ENCODE measurements at regions not wholly inside any gene's neighbourhood (a gene's known extent, or its start where the extent isn't known, plus 50 kb on each side); places are given as distances from the start of the nearest gene placed in this dataset.

GRCh38 chr4:123673971-123674370 is 277.4 kb downstream of the SPRY1 start:
- no peaks in the 10 kb centered on the region for H3K36me3 ChIP-seq (ENCODE audit: control insufficient read depth, insufficient read depth, low read length)
- no peak for TF ChIP-seq CTCF (conservative IDR thresholded peaks at IDR 0.05 in 1 of 2, IDR thresholded peaks at IDR 0.05 in 1 of 2; ENCODE audit: low read depth in 1 of 2, low read length in 2 of 2)
- no peak for TF ChIP-seq EZH2 (IDR thresholded peaks at IDR 0.05; ENCODE audit: low read length, missing control alignments)
- no peak overlapping the region for H3K4me2 ChIP-seq (ENCODE audit: extremely low read depth, insufficient read depth, low read length)
- H3K9ac ChIP-seq (ENCODE audit: insufficient read depth, low read length), result no peak overlapping the region
- no peaks in the 10 kb centered on the region for H3K27me3 ChIP-seq (ENCODE audit: control insufficient read depth, insufficient read depth, low read length)
- H3K4me3 ChIP-seq (replicated peaks in 1 of 4; ENCODE audit: control extremely low read depth in 1 of 4, insufficient read depth in 1 of 4, low read depth in 3 of 4, low read length in 4 of 4), result no peak overlapping the region
- H2AFZ ChIP-seq (ENCODE audit: low read length), result no peak overlapping the region
- peaks cover 6% of the 10 kb centered on the region for H3K4me1 ChIP-seq (ENCODE audit: control insufficient read depth, extremely low read depth, insufficient read depth, low read length)
- H3K27ac ChIP-seq (ENCODE audit: insufficient read depth, low read length), result no peak overlapping the region
- DNase-seq (ENCODE audit: low read depth in 2 of 2), result peak in 1 of 2 donors; percentile 91
- no peaks in the 10 kb centered on the region for H3K79me2 ChIP-seq (ENCODE audit: control insufficient read depth, insufficient read depth, low read length)
- no peaks in the 10 kb centered on the region for H3K9me3 ChIP-seq (ENCODE audit: control insufficient read depth, insufficient read depth, low read depth, low read length)
- H4K20me1 ChIP-seq (ENCODE audit: control insufficient read depth, extremely low read depth, insufficient read depth, low read length), result no peaks in the 10 kb centered on the region

- no peak overlapping the region for H3K9ac ChIP-seq (ENCODE audit: insufficient read depth, low read length)
- TF ChIP-seq EZH2 (IDR thresholded peaks at IDR 0.05; ENCODE audit: low read length, missing control alignments) (no peak), CTCF (conservative IDR thresholded peaks at IDR 0.05 in 1 of 2, IDR thresholded peaks at IDR 0.05 in 1 of 2; ENCODE audit: low read depth in 1 of 2, low read length in 2 of 2) (no peak)
- H3K27ac ChIP-seq (ENCODE audit: insufficient read depth, low read length), result no peak overlapping the region
- DNase-seq (ENCODE audit: low read depth in 2 of 2), result no peak
- H3K79me2 ChIP-seq (ENCODE audit: control insufficient read depth, insufficient read depth, low read length), result no peaks in the 10 kb centered on the region
- peaks cover 6% of the 10 kb centered on the region for H3K4me1 ChIP-seq (ENCODE audit: control insufficient read depth, extremely low read depth, insufficient read depth, low read length)
- H3K36me3 ChIP-seq (ENCODE audit: control insufficient read depth, insufficient read depth, low read length), result no peaks in the 10 kb centered on the region
- H3K27me3 ChIP-seq (ENCODE audit: control insufficient read depth, insufficient read depth, low read length), result no peaks in the 10 kb centered on the region
- no peaks in the 10 kb centered on the region for H4K20me1 ChIP-seq (ENCODE audit: control insufficient read depth, extremely low read depth, insufficient read depth, low read length)
- H3K9me3 ChIP-seq (ENCODE audit: control insufficient read depth, insufficient read depth, low read depth, low read length), result no peaks in the 10 kb centered on the region
- no peak overlapping the region for H3K4me2 ChIP-seq (ENCODE audit: extremely low read depth, insufficient read depth, low read length)
- no peak overlapping the region for H3K4me3 ChIP-seq (replicated peaks in 1 of 4; ENCODE audit: control extremely low read depth in 1 of 4, insufficient read depth in 1 of 4, low read depth in 3 of 4, low read length in 4 of 4)
- H2AFZ ChIP-seq (ENCODE audit: low read length), result no peak overlapping the region
Observed at GRCh38 chr4:123674762-123675465, 278.3 kb downstream of the SPRY1 start.

DNA sequence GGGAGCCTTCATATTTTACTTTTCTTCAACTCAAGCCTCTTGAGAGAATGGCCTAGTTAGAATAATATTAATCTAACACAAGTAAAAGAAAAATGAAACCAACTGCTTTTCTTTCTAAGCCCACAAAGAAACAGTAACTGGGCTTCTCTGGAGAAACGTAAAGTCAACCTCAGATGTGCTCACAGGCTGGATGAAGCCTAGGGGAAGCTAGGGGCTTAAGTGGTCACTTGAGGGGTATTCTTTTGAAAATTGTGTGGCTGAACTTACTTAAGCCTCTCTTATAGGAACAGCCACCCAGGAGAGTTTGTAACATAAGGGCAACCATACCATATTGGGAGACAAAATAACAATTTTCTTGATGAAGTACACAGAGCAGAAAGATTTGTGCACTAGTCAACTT is 279.0 kb downstream of the SPRY1 start:
- no peak overlapping the region for H3K9ac ChIP-seq (ENCODE audit: insufficient read depth, low read length)
- H4K20me1 ChIP-seq (ENCODE audit: control insufficient read depth, extremely low read depth, insufficient read depth, low read length), result no peaks in the 10 kb centered on the region
- TF ChIP-seq CTCF (conservative IDR thresholded peaks at IDR 0.05 in 1 of 2, IDR thresholded peaks at IDR 0.05 in 1 of 2; ENCODE audit: low read depth in 1 of 2, low read length in 2 of 2) (no peak), EZH2 (IDR thresholded peaks at IDR 0.05; ENCODE audit: low read length, missing control alignments) (no peak)
- H3K4me2 ChIP-seq (ENCODE audit: extremely low read depth, insufficient read depth, low read length), result no peak overlapping the region
- DNase-seq (ENCODE audit: low read depth in 2 of 2), result no peak
- H3K4me1 ChIP-seq (ENCODE audit: control insufficient read depth, extremely low read depth, insufficient read depth, low read length), result peaks cover 6% of the 10 kb centered on the region
- no peaks in the 10 kb centered on the region for H3K79me2 ChIP-seq (ENCODE audit: control insufficient read depth, insufficient read depth, low read length)
- no peaks in the 10 kb centered on the region for H3K27me3 ChIP-seq (ENCODE audit: control insufficient read depth, insufficient read depth, low read length)
- no peak overlapping the region for H3K4me3 ChIP-seq (replicated peaks in 1 of 4; ENCODE audit: control extremely low read depth in 1 of 4, insufficient read depth in 1 of 4, low read depth in 3 of 4, low read length in 4 of 4)
- peak overlapping the region; percentile 65 for H2AFZ ChIP-seq (ENCODE audit: low read length)
- no peak overlapping the region for H3K27ac ChIP-seq (ENCODE audit: insufficient read depth, low read length)
- H3K9me3 ChIP-seq (ENCODE audit: control insufficient read depth, insufficient read depth, low read depth, low read length), result no peaks in the 10 kb centered on the region
- H3K36me3 ChIP-seq (ENCODE audit: control insufficient read depth, insufficient read depth, low read length), result no peaks in the 10 kb centered on the region

Data from fibroblast of lung (primary cell).